NB4 (cell line): ENCODE measurements at regions not wholly inside any gene's neighbourhood (a gene's known extent, or its start where the extent isn't known, plus 50 kb on each side); places are given as distances from the start of the nearest gene placed in this dataset.

Experiments
- DNase-seq: peaks from one replicate; pipeline ENCODE4 v3.0.0; 2010; ENCODE audit warnings: low read depth
- H3K4me3 ChIP-seq: one replicate; pipeline ENCODE4 v1.5.1; 2011; ENCODE audit warnings: mild to moderate bottlenecking, low read depth, low read length, moderate library complexity
- CTCF ChIP-seq: IDR thresholded peaks from one replicate; pipeline ENCODE4 v1.5.1; 2012; ENCODE audit warnings: low read depth, low read length
- MAX ChIP-seq: IDR thresholded peaks from 2 replicates; pipeline ENCODE4 v1.6.1; 2011; ENCODE audit warnings: low read depth, low read length
- MYC ChIP-seq: IDR thresholded peaks from 2 replicates; pipeline ENCODE4 v1.6.1; 2011; ENCODE audit warnings: low read depth, low read length
- POLR2A ChIP-seq: IDR thresholded peaks from 2 replicates; pipeline ENCODE4 v1.6.1; 2011; ENCODE audit warnings: mild to moderate bottlenecking; ENCODE audit not compliant: insufficient read length; ENCODE audit errors: extremely low read depth

- no peak overlapping the region for H3K4me3 ChIP-seq
- DNase-seq: no peak
- TF ChIP-seq MAX (no peak), POLR2A (no peak), MYC (no peak), CTCF (no peak)
Measured at GRCh38 chr4:123346330-123346940, 50.2 kb upstream of the SPRY1 start.
